ENCODE measurements at regions not wholly inside any gene's neighbourhood (a gene's known extent, or its start where the extent isn't known, plus 50 kb on each side); places are given as distances from the start of the nearest gene placed in this dataset.

- Histone ChIP-seq H3K27ac (ENCODE audit: low read depth, low read length) (no peak overlapping the region), H4K5ac (ENCODE audit: insufficient read length, low read depth, low read length) (no peak overlapping the region), H3K14ac (ENCODE audit: insufficient read length) (no peak overlapping the region), H3K4me2 (ENCODE audit: insufficient read depth in 1 of 2, low read depth in 2 of 2, low read length in 2 of 2) (no peak overlapping the region), H3K23me2 (ENCODE audit: low read depth, low read length) (no peaks in the 10 kb centered on the region), H2BK12ac (ENCODE audit: low read depth, low read length) (no peak overlapping the region), H3K4me3 (ENCODE audit: extremely low read depth in 1 of 4, insufficient read depth in 2 of 4, low read depth in 3 of 4, low read length in 4 of 4) (no peak overlapping the region), H3K4me1 (replicated peaks in 1 of 4; ENCODE audit: control insufficient read depth in 3 of 4, insufficient read depth in 4 of 4, low read length in 3 of 4) (no peaks in the 10 kb centered on the region; a peak in 1 of 7 replicates), H3K18ac (ENCODE audit: extremely low read depth, low read length) (no peak overlapping the region), H3K4ac (replicated peaks; ENCODE audit: insufficient read length, low read depth, low read length) (no peak overlapping the region), H2BK20ac (ENCODE audit: low read length) (no peak overlapping the region), H2AFZ (ENCODE audit: low read length) (no peak overlapping the region), H4K91ac (replicated peaks; ENCODE audit: insufficient read length, low read length) (no peak overlapping the region), H3K79me1 (ENCODE audit: low read depth, low read length) (no peaks in the 10 kb centered on the region), H2BK120ac (replicated peaks; ENCODE audit: low read depth, low read length) (no peak overlapping the region), H4K8ac (ENCODE audit: extremely low read depth, insufficient read depth, low read length) (no peak overlapping the region), H3K23ac (ENCODE audit: insufficient read length) (no peak overlapping the region), H3K9ac (replicated peaks in 1 of 4; ENCODE audit: extremely low read depth in 1 of 4, low read depth in 3 of 4, low read length in 3 of 4) (no peak overlapping the region), H3K9me3 (ENCODE audit: insufficient read depth in 2 of 2, low read depth in 1 of 2, low read length in 1 of 2) (peaks cover 7 to 15% of the 10 kb centered on the region in 2 experiments; a peak in 3 of 4 replicates), H3K79me2 (ENCODE audit: control insufficient read depth in 1 of 2, insufficient read depth in 2 of 2, low read length in 2 of 2) (no peaks in the 10 kb centered on the region), H3K27me3 (replicated peaks in 1 of 4; ENCODE audit: control insufficient read depth in 3 of 4, extremely low read depth in 1 of 4, insufficient read depth in 3 of 4, low read length in 3 of 4) (no peaks in the 10 kb centered on the region), H3K36me3 (ENCODE audit: control insufficient read depth in 2 of 4, insufficient read depth in 4 of 4, low read length in 3 of 4) (peaks cover 0 to 4% (median 1%) of the 10 kb centered on the region in 4 experiments; a peak in 2 of 8 replicates), H3K56ac (replicated peaks; ENCODE audit: insufficient read length, low read depth, low read length) (no peak overlapping the region), H2BK15ac (ENCODE audit: low read length) (no peak overlapping the region), H2BK5ac (ENCODE audit: low read depth, low read length) (no peak overlapping the region), H4K20me1 (replicated peaks in 1 of 2; ENCODE audit: control insufficient read depth in 1 of 2, insufficient read depth in 2 of 2, low read length in 2 of 2) (no peaks in the 10 kb centered on the region), H2AK5ac (ENCODE audit: low read depth, low read length) (no peak overlapping the region)
- FAIRE-seq = no peak
- 90% methylated on average over 3 of the region's 3 CpGs; no CpG with 5 or more reads in 1 of the 2 experiments for WGBS, 2 experiments (ENCODE audit: extremely low coverage in 1 of 2, insufficient coverage in 1 of 2, insufficient read length in 1 of 2, insufficient replicate concordance in 2 of 2, low coverage in 1 of 2, low lambda C conversion rate in 2 of 2, missing lambda C conversion rate in 1 of 2)
- DNase-seq (ENCODE audit: low read depth in 1 of 2, low spot score in 2 of 2) = no peak
- POLR2A ChIA-PET (ENCODE audit: partially characterized antibody) = no interaction called here
- no peak for TF ChIP-seq SIRT6 (IDR thresholded peaks at IDR 0.05; ENCODE audit: low read length)
- TF ChIP-seq HDAC6 (IDR thresholded peaks at IDR 0.05; ENCODE audit: low read depth, low read length) = no peak
- no peak for TF ChIP-seq TBP (IDR thresholded peaks at IDR 0.05; ENCODE audit: low read depth, low read length)
- TF ChIP-seq PHF8 (conservative IDR thresholded peaks at IDR 0.05; ENCODE audit: low read depth, low read length) = no peak
- no peak for TF ChIP-seq POLR2AphosphoS5 (IDR thresholded peaks at IDR 0.05; ENCODE audit: low read depth, low read length)
- no peak for TF ChIP-seq MAFK (IDR thresholded peaks at IDR 0.05; ENCODE audit: low read depth, low read length)
- TF ChIP-seq CREB1 (IDR thresholded peaks at IDR 0.05) = no peak
- no peak for TF ChIP-seq YY1 (IDR thresholded peaks at IDR 0.05; ENCODE audit: low read depth, low read length)
- TF ChIP-seq CTCF (IDR thresholded peaks at IDR 0.05; ENCODE audit: control extremely low read depth in 1 of 3, insufficient read depth in 1 of 3, low read depth in 1 of 3, low read length in 3 of 3) = no peak
- TF ChIP-seq TAF7 (optimal IDR thresholded peaks at IDR 0.05; ENCODE audit: borderline replicate concordance, low read depth, low read length) = no peak
- TF ChIP-seq JUND (IDR thresholded peaks at IDR 0.05; ENCODE audit: low read length) = no peak
- TF ChIP-seq RAD21 (IDR thresholded peaks at IDR 0.05 in 1 of 2, conservative IDR thresholded peaks at IDR 0.05 in 1 of 2; ENCODE audit: low read depth in 2 of 2, low read length in 2 of 2) = no peak
- CTCF ChIA-PET (ENCODE audit: partially characterized antibody) = no interaction called here
Measured at GRCh38 chr5:153006681-153007080, 483.8 kb upstream of the GRIA1 start.
